ENCODE measurements at regions not wholly inside any gene's neighbourhood (a gene's known extent, or its start where the extent isn't known, plus 50 kb on each side); places are given as distances from the start of the nearest gene placed in this dataset.

DNA sequence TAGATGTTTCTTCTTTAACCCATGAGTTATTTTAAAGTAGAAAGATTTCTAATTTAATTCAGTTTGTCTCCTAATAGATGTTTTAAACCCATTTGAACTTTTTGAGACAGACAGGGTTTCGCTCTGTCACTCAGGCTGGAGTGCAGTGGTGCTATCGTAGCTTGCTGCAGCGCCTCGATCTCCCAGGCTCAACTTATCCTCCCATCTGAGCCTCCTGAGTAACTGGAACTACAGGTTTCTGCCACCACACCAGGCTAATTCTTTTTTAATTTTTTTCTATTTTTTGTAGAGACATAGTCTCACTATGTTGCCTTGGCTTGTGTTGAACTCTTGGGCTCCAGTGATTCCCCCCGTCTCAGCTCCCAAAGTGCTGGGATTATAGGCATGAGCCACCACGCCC is 53.0 kb upstream of the RAB18 start:
- no peak for DNase-seq (ENCODE audit: low read depth)
- no peak overlapping the region for H3K4me3 ChIP-seq (ENCODE audit: control insufficient read depth, low read depth, low read length)
- no peak for TF ChIP-seq CTCF (conservative IDR thresholded peaks at IDR 0.05; ENCODE audit: control insufficient read depth, insufficient read depth, low read depth, low read length)

GRCh38 chr10:27450225-27450624 is 53.9 kb upstream of the RAB18 start:
- H3K4me3 ChIP-seq (ENCODE audit: control insufficient read depth, low read depth, low read length) = no peak overlapping the region
- DNase-seq (ENCODE audit: low read depth) = no peak
- TF ChIP-seq CTCF (conservative IDR thresholded peaks at IDR 0.05; ENCODE audit: control insufficient read depth, insufficient read depth, low read depth, low read length) = no peak

GRCh38 chr10:27449571-27449970 is 54.5 kb upstream of the RAB18 start:
- no peak for TF ChIP-seq CTCF (conservative IDR thresholded peaks at IDR 0.05; ENCODE audit: control insufficient read depth, insufficient read depth, low read depth, low read length)
- no peak for DNase-seq (ENCODE audit: low read depth)
- no peak overlapping the region for H3K4me3 ChIP-seq (ENCODE audit: control insufficient read depth, low read depth, low read length)

DNA sequence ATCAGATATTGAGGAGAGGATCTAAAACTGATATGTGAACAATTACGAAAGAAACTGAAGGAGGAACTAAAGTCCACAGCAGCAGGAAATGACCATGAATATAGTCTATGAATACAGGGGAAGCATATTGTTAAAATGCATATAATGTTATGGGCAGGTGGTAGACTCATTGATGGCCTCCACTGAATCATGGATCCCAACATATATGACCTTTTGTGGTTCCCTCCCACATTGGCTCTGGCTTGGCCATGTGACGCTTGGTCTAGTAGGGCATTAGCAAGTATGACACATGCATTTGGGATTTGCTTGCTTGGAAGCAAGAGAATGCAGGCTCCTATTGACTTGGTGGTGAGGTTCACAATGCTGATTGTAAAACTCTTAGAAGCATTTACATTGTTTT is 55.2 kb upstream of the RAB18 start:
- DNase-seq (ENCODE audit: low read depth) = peak; percentile 68
- no peak for TF ChIP-seq CTCF (conservative IDR thresholded peaks at IDR 0.05; ENCODE audit: control insufficient read depth, insufficient read depth, low read depth, low read length)
- H3K4me3 ChIP-seq (ENCODE audit: control insufficient read depth, low read depth, low read length) = no peak overlapping the region

- no peak for TF ChIP-seq CTCF (conservative IDR thresholded peaks at IDR 0.05; ENCODE audit: control insufficient read depth, insufficient read depth, low read depth, low read length)
- H3K4me3 ChIP-seq (ENCODE audit: control insufficient read depth, low read depth, low read length) = no peak overlapping the region
Observed at GRCh38 chr10:27447540-27447939, 56.6 kb upstream of the RAB18 start.

GRCh38 chr10:27446091-27446918 is 57.8 kb upstream of the RAB18 start:
- peak; percentile 55 for DNase-seq (ENCODE audit: low read depth)
- peak; percentile 43 for TF ChIP-seq CTCF (conservative IDR thresholded peaks at IDR 0.05; ENCODE audit: control insufficient read depth, insufficient read depth, low read depth, low read length)
- H3K4me3 ChIP-seq (ENCODE audit: control insufficient read depth, low read depth, low read length) = no peak overlapping the region

More at GRCh38 chr10:27447540-27447939, 56.6 kb upstream of the RAB18 start:
- no peak for DNase-seq (ENCODE audit: low read depth)

All from fibroblast of mammary gland (primary cell).